Nephron (organoid): ENCODE measurements at regions not wholly inside any gene's neighbourhood (a gene's known extent, or its start where the extent isn't known, plus 50 kb on each side); places are given as distances from the start of the nearest gene placed in this dataset.

Experiments used
- H3K27ac Mint-ChIP-seq, 3 experiments: 2 replicates each; pipeline ENCODE4 v1.8.0; 2020; ENCODE audit warnings: mixed read lengths in 3 of 3, mild to moderate bottlenecking in 2 of 3, moderate library complexity in 1 of 3
- H3K27me3 Mint-ChIP-seq: 2 replicates; pipeline ENCODE4 v1.8.0; 2021; ENCODE audit warnings: low read depth, mild to moderate bottlenecking, moderate library complexity, mixed read lengths
- H3K36me3 Mint-ChIP-seq: 2 replicates; pipeline ENCODE4 v1.8.0; 2020; ENCODE audit warnings: low read depth, mixed read lengths
- H3K4me1 Mint-ChIP-seq: 2 replicates; pipeline ENCODE4 v1.8.0; 2020; ENCODE audit warnings: mixed read lengths
- H3K4me3 Mint-ChIP-seq, 3 experiments: 2 replicates each; pipeline ENCODE4 v1.8.0; 2020; ENCODE audit warnings: mild to moderate bottlenecking in 3 of 3, mixed read lengths in 3 of 3, moderate library complexity in 2 of 3
- H3K9me3 Mint-ChIP-seq: 2 replicates; pipeline ENCODE4 v1.8.0; 2020; ENCODE audit warnings: mixed read lengths
- CTCF ChIP-seq, 3 experiments: fragments of 200-600 bp; sonication (generic); IDR thresholded peaks; one replicate each; pipeline ENCODE4 v1.5.0; 2021; ENCODE audit warnings: antibody characterized with exemption in 3 of 3; ENCODE audit not compliant: unreplicated experiment in 3 of 3

- no peak for TF ChIP-seq CTCF (IDR thresholded peaks at IDR 0.05; ENCODE audit: unreplicated experiment in 3 of 3)
- H3K4me1 Mint-ChIP-seq: no peaks in the 10 kb centered on the region
- H3K27me3 Mint-ChIP-seq: no peaks in the 10 kb centered on the region
- no peak overlapping the region for H3K27ac Mint-ChIP-seq
- no peaks in the 10 kb centered on the region for H3K36me3 Mint-ChIP-seq
- H3K9me3 Mint-ChIP-seq: peaks cover 17% of the 10 kb centered on the region
- no peak overlapping the region for H3K4me3 Mint-ChIP-seq
Measured at GRCh38 chr6:74840953-74841352, 364.9 kb downstream of the COL12A1 start.

- peaks cover 6% of the 10 kb centered on the region for H3K9me3 Mint-ChIP-seq
- H3K27ac Mint-ChIP-seq: no peak overlapping the region
- H3K27me3 Mint-ChIP-seq: no peaks in the 10 kb centered on the region
- no peaks in the 10 kb centered on the region for H3K4me1 Mint-ChIP-seq
- H3K36me3 Mint-ChIP-seq: no peaks in the 10 kb centered on the region
- H3K4me3 Mint-ChIP-seq: no peak overlapping the region
- no peak for TF ChIP-seq CTCF (IDR thresholded peaks at IDR 0.05; ENCODE audit: unreplicated experiment in 3 of 3)
Measured at GRCh38 chr6:74834967-74835366, 370.9 kb downstream of the COL12A1 start.

DNA sequence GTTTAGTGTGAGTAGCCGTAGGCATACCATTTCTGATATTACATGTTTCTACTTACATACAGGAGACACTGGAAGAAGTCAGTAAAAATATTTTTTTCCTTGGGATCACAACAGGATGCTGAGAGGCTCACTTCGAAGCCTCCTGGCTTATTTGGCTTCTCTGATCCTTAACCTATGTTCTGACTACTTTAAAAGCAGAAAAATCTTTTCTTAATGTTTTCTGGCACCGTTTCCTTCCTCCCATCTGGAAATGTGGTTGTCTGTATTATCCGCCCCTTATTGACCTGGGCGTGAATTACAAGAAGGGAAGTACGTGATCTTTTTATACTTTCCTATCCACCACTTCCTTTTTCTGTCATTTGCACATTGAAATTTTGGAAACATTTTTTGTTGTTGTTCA lies 379.6 kb downstream of the COL12A1 start:
- peaks cover 6% of the 10 kb centered on the region for H3K9me3 Mint-ChIP-seq
- H3K4me3 Mint-ChIP-seq: no peak overlapping the region
- H3K27me3 Mint-ChIP-seq: no peaks in the 10 kb centered on the region
- TF ChIP-seq CTCF (IDR thresholded peaks at IDR 0.05; ENCODE audit: unreplicated experiment in 3 of 3): no peak
- H3K27ac Mint-ChIP-seq: peak overlapping the region; percentile 47 to 87 (median 70)
- no peaks in the 10 kb centered on the region for H3K36me3 Mint-ChIP-seq
- peaks cover 5% of the 10 kb centered on the region for H3K4me1 Mint-ChIP-seq

DNA sequence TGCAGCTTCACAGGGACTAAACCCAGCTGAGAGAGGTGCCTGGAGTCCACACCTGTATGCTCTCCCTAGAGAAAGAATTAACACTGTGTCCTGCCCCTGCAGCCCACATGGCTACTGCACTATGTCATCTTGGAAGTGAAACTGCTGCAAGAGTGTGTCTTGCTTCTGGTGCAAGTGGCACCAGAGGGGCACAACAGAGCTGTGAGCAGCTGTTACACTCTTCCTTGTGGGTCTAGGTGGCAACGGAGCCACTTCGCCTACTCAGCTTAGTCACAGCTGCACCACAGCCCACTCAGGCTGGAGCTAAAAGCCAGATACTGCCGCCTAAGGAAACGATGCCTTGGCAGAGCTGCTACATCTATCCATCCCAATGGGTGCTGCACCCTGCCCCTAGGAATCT lies 391.4 kb downstream of the COL12A1 start:
- H3K27ac Mint-ChIP-seq: no peak overlapping the region
- H3K4me3 Mint-ChIP-seq: no peak overlapping the region
- no peaks in the 10 kb centered on the region for H3K27me3 Mint-ChIP-seq
- peaks cover 26% of the 10 kb centered on the region for H3K9me3 Mint-ChIP-seq
- no peaks in the 10 kb centered on the region for H3K36me3 Mint-ChIP-seq
- no peak for TF ChIP-seq CTCF (IDR thresholded peaks at IDR 0.05; ENCODE audit: unreplicated experiment in 3 of 3)
- H3K4me1 Mint-ChIP-seq: peaks cover 5% of the 10 kb centered on the region

DNA sequence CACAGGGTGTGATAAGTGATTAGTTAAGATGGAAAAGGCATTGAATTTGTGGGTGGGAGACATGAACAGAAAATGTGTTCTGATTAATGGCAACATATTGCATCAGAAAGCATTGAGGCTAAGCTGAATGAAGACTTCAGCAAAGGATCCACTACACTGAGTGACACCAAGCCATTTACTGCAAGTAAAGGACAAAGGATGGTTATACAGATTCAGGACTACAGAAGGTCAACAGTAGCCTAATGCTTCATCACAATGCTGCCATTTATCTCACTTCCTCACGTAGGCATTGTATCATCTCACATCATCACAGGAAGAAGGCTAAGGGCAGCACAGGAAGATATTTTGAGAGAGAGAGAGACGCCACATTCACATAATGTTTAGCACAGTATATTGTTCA lies 398.2 kb downstream of the COL12A1 start:
- peaks cover 13% of the 10 kb centered on the region for H3K4me1 Mint-ChIP-seq

More for the DNA sequence above, 398.2 kb downstream of the COL12A1 start:
- no peak overlapping the region for H3K4me3 Mint-ChIP-seq
- H3K36me3 Mint-ChIP-seq: no peaks in the 10 kb centered on the region
- no peak for TF ChIP-seq CTCF (IDR thresholded peaks at IDR 0.05; ENCODE audit: unreplicated experiment in 3 of 3)
- no peaks in the 10 kb centered on the region for H3K27me3 Mint-ChIP-seq
- H3K27ac Mint-ChIP-seq: no peak overlapping the region
- H3K9me3 Mint-ChIP-seq: no peaks in the 10 kb centered on the region
